Heart right ventricle (tissue), 16 donors: ENCODE measurements at regions not wholly inside any gene's neighbourhood (a gene's known extent, or its start where the extent isn't known, plus 50 kb on each side); places are given as distances from the start of the nearest gene placed in this dataset.

ENCODE experiments used
- ATAC-seq, 8 donors: fragments of 200-7000 bp; cut with Tn5 transposase; one replicate each; pipeline ENCODE4 v1.9.1; 2020; ENCODE audit warnings: mild to moderate bottlenecking in 8 of 8, moderate library complexity in 8 of 8, moderate number of reproducible peaks in 1 of 8
- DNase-seq, 2 donors: peaks; one replicate each; pipeline ENCODE4 v3.0.0-alpha.2; 2020
- H3K27ac ChIP-seq, 10 donors: fragments of 200-600 bp; sonication (generic) in 2 of 10; one replicate each; pipeline versions ENCODE4 v1.5.0 to v1.8.0; 2020 to 2022; ENCODE audit warnings: mild to moderate bottlenecking in 3 of 10
- H3K27me3 ChIP-seq, 7 donors: fragments of 200-600 bp; one replicate each; pipeline ENCODE4 v1.8.0; 2021 to 2022; ENCODE audit warnings: mild to moderate bottlenecking in 2 of 7
- H3K36me3 ChIP-seq, 9 donors: fragments of 200-600 bp; sonication (generic) in 1 of 9; one replicate each; pipeline versions ENCODE4 v1.5.0 to v1.8.0; 2020 to 2022; ENCODE audit warnings: mild to moderate bottlenecking in 2 of 9
- H3K4me1 ChIP-seq, 9 donors: fragments of 200-600 bp; sonication (generic) in 1 of 9; one replicate each; pipeline versions ENCODE4 v1.5.0 to v1.8.0; 2020 to 2022; ENCODE audit warnings: mild to moderate bottlenecking in 4 of 9
- H3K4me3 ChIP-seq, 10 donors: fragments of 200-600 bp; sonication (generic) in 2 of 10; one replicate each; pipeline versions ENCODE4 v1.5.0 to v1.8.0; 2020 to 2022; ENCODE audit warnings: mild to moderate bottlenecking in 7 of 10, moderate library complexity in 2 of 10
- H3K9me3 ChIP-seq, 11 donors: fragments of 200-600 bp in 10 of 11; sonication (generic) in 2 of 11; one replicate each; pipeline versions ENCODE4 v1.5.0 to v1.8.0; 2013 to 2022; ENCODE audit warnings: mild to moderate bottlenecking in 2 of 11, control low read depth in 1 of 11, moderate library complexity in 1 of 11
- CTCF ChIP-seq, 9 donors: fragments of 200-600 bp; sonication (generic) in 2 of 9; IDR thresholded peaks; one replicate each; pipeline versions ENCODE4 v1.5.0 to v1.8.0; 2021 to 2022; ENCODE audit warnings: antibody characterized with exemption in 9 of 9, mild to moderate bottlenecking in 5 of 9, moderate library complexity in 1 of 9
- WGBS, 2 donors: extraction: QIAGEN DNeasy Blood & Tissue Kit; methylation state at CpG; one replicate each; pipeline ENCODE4 v1.1.7; 2013; ENCODE audit warnings: inconsistent platforms in 1 of 2; 5-methylcytosine and 5-hydroxymethylcytosine counted together
- intact Hi-C, 10 donors: fragments of 100-400 bp; cut with DNase I; formaldehyde crosslinking; loops; one replicate each; pipeline versions ENCODE4 v1.11.1 to v1.14.2; 2022
- donor health status: Arrhythmogenic right ventricular cardiomyopathy.
- donor health status: ischemic (EF 13 %, LVEDD 7.1; RV severe dilation, severe dysfunction).
- donor health status: healthy with polysubstance abuse.
- donor health status: DM: no; HTN: yes; CAD: no.
- donor health status: DM: no; HTN: no; CAD: no.
- donor health status: ischemic (EF 25% LVEDD 6.9; RV normal size, moderate dysfunction).
- donor health status: ischemic (EF 25% LVEDD 5.7; RV mildly dilated, moderate dysfunction).
- donor health status: healthy.
- donor health status: DM: yes; HTN: yes; CAD: no.
- donor health status: Ischemic cardiomyopathy.
- donor health status: ischemic (EF 35%, LVEDD 5.7; RV mildly dilated, moderate dysfunction).
- donor health status: nonischemic (EF 11% LVEDD 7.7; RV severe dilation, severe dysfunction).
- donor health status: DM: yes; HTN: yes; CAD: no.
- donor health status: PGD.
- donor health status: ischemic (EF 29% LVEDD 5.4; RV normal size, mild dysfunction).
- donor health status: nonischemic (EF 23%, LVEDD 6.1; RV moderate dilation, normal function).

- no peak for ATAC-seq
- no peak for TF ChIP-seq CTCF (IDR thresholded peaks at IDR 0.05)
- intact Hi-C loops, result no loop called here
Observed at GRCh38 chr5:71861682-71862081, 142.6 kb downstream of the CARTPT start.

DNA sequence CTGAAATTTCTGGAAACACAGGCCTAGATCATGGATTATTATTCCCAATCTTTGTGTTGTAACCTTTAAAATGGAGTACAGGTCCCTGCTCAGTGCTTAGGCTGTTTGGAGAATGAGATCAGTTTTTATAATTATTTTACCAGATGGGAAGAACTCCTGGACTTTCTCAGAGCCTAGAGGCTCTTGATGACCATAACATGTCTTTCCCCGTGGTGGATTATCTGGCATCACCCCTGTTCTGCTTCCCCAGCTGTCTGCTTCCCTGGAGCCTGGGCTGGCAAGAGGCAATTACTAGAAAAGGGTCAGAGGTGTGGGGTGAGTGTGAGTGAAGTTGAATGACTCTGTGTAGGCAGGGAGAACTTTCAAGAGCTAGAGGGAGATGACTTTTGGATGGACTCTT is 143.0 kb downstream of the CARTPT start:
- peak in 5 of 8 donors; percentile 25 to 67 (median 31) for ATAC-seq
- 26 to 28% methylated on average over 1 of the region's 1 CpG for WGBS, 2 donors
- intact Hi-C loops, result no loop called here

More at GRCh38 chr5:71861682-71862081, 142.6 kb downstream of the CARTPT start:
- Histone ChIP-seq H3K27me3 (no peaks in the 10 kb centered on the region), H3K4me1 (peaks cover 0 to 13% (median 0%) of the 10 kb centered on the region in 9 donors), H3K9me3 (peaks cover 0 to 17% (median 0%) of the 10 kb centered on the region in 11 donors), H3K36me3 (no peaks in the 10 kb centered on the region), H3K4me3 (no peak overlapping the region), H3K27ac (no peak overlapping the region)
- 0% methylated on average over 1 of the region's 1 CpG; no CpG with 5 or more reads in 1 of the 2 donors for WGBS, 2 donors
- DNase-seq, result no peak

GRCh38 chr5:71862507-71863060 is 143.5 kb downstream of the CARTPT start:
- H3K27ac ChIP-seq, result no peak overlapping the region
- H3K9me3 ChIP-seq, result peaks cover 0 to 11% (median 0%) of the 10 kb centered on the region in 11 donors
- no peaks in the 10 kb centered on the region for H3K36me3 ChIP-seq

More for the DNA sequence above, 143.0 kb downstream of the CARTPT start:
- H3K4me3 ChIP-seq, result no peak overlapping the region
- DNase-seq, result no peak
- peaks cover 0 to 13% (median 0%) of the 10 kb centered on the region in 9 donors for H3K4me1 ChIP-seq
- no peaks in the 10 kb centered on the region for H3K36me3 ChIP-seq
- no peak for TF ChIP-seq CTCF (IDR thresholded peaks at IDR 0.05)
- H3K9me3 ChIP-seq, result peaks cover 0 to 13% (median 0%) of the 10 kb centered on the region in 11 donors
- no peak overlapping the region for H3K27ac ChIP-seq
- H3K27me3 ChIP-seq, result no peaks in the 10 kb centered on the region

More at GRCh38 chr5:71862507-71863060, 143.5 kb downstream of the CARTPT start:
- Histone ChIP-seq H3K4me1 (peaks cover 0 to 13% (median 0%) of the 10 kb centered on the region in 9 donors), H3K27me3 (no peaks in the 10 kb centered on the region), H3K4me3 (no peak overlapping the region)
- ATAC-seq (no peak), DNase-seq (no peak)
- WGBS, 2 donors, result 0% methylated on average over 1 of the region's 1 CpG
- no peak for TF ChIP-seq CTCF (IDR thresholded peaks at IDR 0.05)
- intact Hi-C loops, result no loop called here
